ENCODE measurements at regions not wholly inside any gene's neighbourhood (a gene's known extent, or its start where the extent isn't known, plus 50 kb on each side); places are given as distances from the start of the nearest gene placed in this dataset.

GRCh38 chr1:68623700-68624099, 126.8 kb upstream of the DEPDC1 start:
- Histone ChIP-seq H3K4me3 (ENCODE audit: low read length) (no peak overlapping the region), H4K20me1 (ENCODE audit: insufficient read depth) (no peaks in the 10 kb centered on the region), H3K9me3 (ENCODE audit: low read length) (no peaks in the 10 kb centered on the region), H3K36me3 (ENCODE audit: insufficient read depth, low read length) (no peaks in the 10 kb centered on the region), H3F3A (ENCODE audit: insufficient read depth, low read length, poor library complexity, severe bottlenecking) (no peaks in the 10 kb centered on the region), H2AFZ (ENCODE audit: low read depth, low read length) (no peak overlapping the region), H3K9ac (ENCODE audit: low read length) (no peak overlapping the region), H3K27me3 (ENCODE audit: insufficient read depth, low read depth, low read length) (no peaks in the 10 kb centered on the region), H3K9me2 (ENCODE audit: insufficient read depth, low read length) (no peaks in the 10 kb centered on the region), H3K4me2 (ENCODE audit: low read length) (no peak overlapping the region), H3K79me2 (replicated peaks; ENCODE audit: insufficient read depth, low read length) (no peaks in the 10 kb centered on the region), H3K27ac (ENCODE audit: low read length) (no peak overlapping the region)
- TF ChIP-seq MXI1 (conservative IDR thresholded peaks at IDR 0.05; ENCODE audit: poor library complexity, severe bottlenecking): no peak
- no peak for TF ChIP-seq TAF1 (IDR thresholded peaks at IDR 0.05; ENCODE audit: low read depth)
- TF ChIP-seq EP300 (conservative IDR thresholded peaks at IDR 0.05; ENCODE audit: poor library complexity, severe bottlenecking): no peak
- TF ChIP-seq, protein P1, sequence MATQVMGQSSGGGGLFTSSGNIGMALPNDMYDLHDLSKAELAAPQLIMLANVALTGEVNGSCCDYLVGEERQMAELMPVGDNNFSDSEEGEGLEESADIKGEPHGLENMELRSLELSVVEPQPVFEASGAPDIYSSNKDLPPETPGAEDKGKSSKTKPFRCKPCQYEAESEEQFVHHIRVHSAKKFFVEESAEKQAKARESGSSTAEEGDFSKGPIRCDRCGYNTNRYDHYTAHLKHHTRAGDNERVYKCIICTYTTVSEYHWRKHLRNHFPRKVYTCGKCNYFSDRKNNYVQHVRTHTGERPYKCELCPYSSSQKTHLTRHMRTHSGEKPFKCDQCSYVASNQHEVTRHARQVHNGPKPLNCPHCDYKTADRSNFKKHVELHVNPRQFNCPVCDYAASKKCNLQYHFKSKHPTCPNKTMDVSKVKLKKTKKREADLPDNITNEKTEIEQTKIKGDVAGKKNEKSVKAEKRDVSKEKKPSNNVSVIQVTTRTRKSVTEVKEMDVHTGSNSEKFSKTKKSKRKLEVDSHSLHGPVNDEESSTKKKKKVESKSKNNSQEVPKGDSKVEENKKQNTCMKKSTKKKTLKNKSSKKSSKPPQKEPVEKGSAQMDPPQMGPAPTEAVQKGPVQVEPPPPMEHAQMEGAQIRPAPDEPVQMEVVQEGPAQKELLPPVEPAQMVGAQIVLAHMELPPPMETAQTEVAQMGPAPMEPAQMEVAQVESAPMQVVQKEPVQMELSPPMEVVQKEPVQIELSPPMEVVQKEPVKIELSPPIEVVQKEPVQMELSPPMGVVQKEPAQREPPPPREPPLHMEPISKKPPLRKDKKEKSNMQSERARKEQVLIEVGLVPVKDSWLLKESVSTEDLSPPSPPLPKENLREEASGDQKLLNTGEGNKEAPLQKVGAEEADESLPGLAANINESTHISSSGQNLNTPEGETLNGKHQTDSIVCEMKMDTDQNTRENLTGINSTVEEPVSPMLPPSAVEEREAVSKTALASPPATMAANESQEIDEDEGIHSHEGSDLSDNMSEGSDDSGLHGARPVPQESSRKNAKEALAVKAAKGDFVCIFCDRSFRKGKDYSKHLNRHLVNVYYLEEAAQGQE (IDR thresholded peaks at IDR 0.05; ENCODE audit: borderline replicate concordance): no peak
- TF ChIP-seq EZH2 (IDR thresholded peaks at IDR 0.05; ENCODE audit: borderline replicate concordance, insufficient read depth, low read length, poor library complexity, severe bottlenecking): no peak
- no peak for TF ChIP-seq RAD21 (conservative IDR thresholded peaks at IDR 0.05)
- no peak for TF ChIP-seq POLR2AphosphoS5 (IDR thresholded peaks at IDR 0.05)
- TF ChIP-seq CTCF (IDR thresholded peaks at IDR 0.05; ENCODE audit: poor library complexity, severe bottlenecking): no peak
- no peak for TF ChIP-seq SMC3 (conservative IDR thresholded peaks at IDR 0.05; ENCODE audit: poor library complexity)

- Histone ChIP-seq H3F3A (ENCODE audit: insufficient read depth, low read length, poor library complexity, severe bottlenecking) (no peaks in the 10 kb centered on the region), H3K27me3 (ENCODE audit: insufficient read depth, low read depth, low read length) (no peaks in the 10 kb centered on the region), H3K9me2 (ENCODE audit: insufficient read depth, low read length) (no peaks in the 10 kb centered on the region), H2AFZ (ENCODE audit: low read depth, low read length) (no peak overlapping the region), H3K4me3 (ENCODE audit: low read length) (no peak overlapping the region), H3K27ac (ENCODE audit: low read length) (no peak overlapping the region), H4K20me1 (ENCODE audit: insufficient read depth) (no peaks in the 10 kb centered on the region), H3K36me3 (ENCODE audit: insufficient read depth, low read length) (no peaks in the 10 kb centered on the region), H3K9me3 (ENCODE audit: low read length) (no peaks in the 10 kb centered on the region), H3K9ac (ENCODE audit: low read length) (no peak overlapping the region), H3K4me2 (ENCODE audit: low read length) (no peak overlapping the region), H3K79me2 (replicated peaks; ENCODE audit: insufficient read depth, low read length) (no peaks in the 10 kb centered on the region)
- TF ChIP-seq TAF1 (IDR thresholded peaks at IDR 0.05; ENCODE audit: low read depth) (no peak), MXI1 (conservative IDR thresholded peaks at IDR 0.05; ENCODE audit: poor library complexity, severe bottlenecking) (no peak), RAD21 (conservative IDR thresholded peaks at IDR 0.05) (no peak), EZH2 (IDR thresholded peaks at IDR 0.05; ENCODE audit: borderline replicate concordance, insufficient read depth, low read length, poor library complexity, severe bottlenecking) (no peak), EP300 (conservative IDR thresholded peaks at IDR 0.05; ENCODE audit: poor library complexity, severe bottlenecking) (no peak)
These were observed 127.4 kb upstream of the DEPDC1 start for GRCh38 chr1:68624233-68624632.
